ENCODE measurements at regions not wholly inside any gene's neighbourhood (a gene's known extent, or its start where the extent isn't known, plus 50 kb on each side); places are given as distances from the start of the nearest gene placed in this dataset.

- DNase-seq (ENCODE audit: low read depth), result no peak
- H3K4me3 ChIP-seq (ENCODE audit: low read depth, low read length), result no peak overlapping the region
- no peak for TF ChIP-seq CTCF (IDR thresholded peaks at IDR 0.05; ENCODE audit: insufficient read depth, low read depth, low read length)
Measured at GRCh38 chr11:115580416-115580815, 76.2 kb upstream of the CADM1 start.

GRCh38 chr11:115579181-115579825 is 75.1 kb upstream of the CADM1 start:
- H3K4me3 ChIP-seq (ENCODE audit: low read depth, low read length), result no peak overlapping the region
- no peak for DNase-seq (ENCODE audit: low read depth)
- TF ChIP-seq CTCF (IDR thresholded peaks at IDR 0.05; ENCODE audit: insufficient read depth, low read depth, low read length), result no peak

GRCh38 chr11:115578275-115578674 is 74.1 kb upstream of the CADM1 start:
- no peak for TF ChIP-seq CTCF (IDR thresholded peaks at IDR 0.05; ENCODE audit: insufficient read depth, low read depth, low read length)
- DNase-seq (ENCODE audit: low read depth), result no peak

GRCh38 chr11:115577701-115578100 is 73.5 kb upstream of the CADM1 start:
- DNase-seq (ENCODE audit: low read depth), result no peak
- H3K4me3 ChIP-seq (ENCODE audit: low read depth, low read length), result no peak overlapping the region
- no peak for TF ChIP-seq CTCF (IDR thresholded peaks at IDR 0.05; ENCODE audit: insufficient read depth, low read depth, low read length)

More at GRCh38 chr11:115578275-115578674, 74.1 kb upstream of the CADM1 start:
- no peak overlapping the region for H3K4me3 ChIP-seq (ENCODE audit: low read depth, low read length)

GRCh38 chr11:115576606-115577380 is 72.6 kb upstream of the CADM1 start:
- H3K4me3 ChIP-seq (ENCODE audit: low read depth, low read length), result no peak overlapping the region
- DNase-seq (ENCODE audit: low read depth), result no peak
- no peak for TF ChIP-seq CTCF (IDR thresholded peaks at IDR 0.05; ENCODE audit: insufficient read depth, low read depth, low read length)

- DNase-seq (ENCODE audit: low read depth), result no peak
- H3K4me3 ChIP-seq (ENCODE audit: low read depth, low read length), result no peak overlapping the region
- no peak for TF ChIP-seq CTCF (IDR thresholded peaks at IDR 0.05; ENCODE audit: insufficient read depth, low read depth, low read length)
Measured at GRCh38 chr11:115572551-115572950, 68.3 kb upstream of the CADM1 start.
